Body of pancreas (tissue), 4 donors: ENCODE measurements at regions not wholly inside any gene's neighbourhood (a gene's known extent, or its start where the extent isn't known, plus 50 kb on each side); places are given as distances from the start of the nearest gene placed in this dataset.

ENCODE experiments used
- POLR2A ChIP-seq, 3 donors: fragments of 450-650 bp; IDR thresholded peaks; one replicate each; pipeline ENCODE4 v1.6.1; 2016; ENCODE audit warnings: antibody characterized with exemption in 3 of 3, mild to moderate bottlenecking in 2 of 3
- TF ChIP-seq, protein P1 (sequence below), 7 experiments: fragments of 450-650 bp in 4 of 7; fragments of 200-600 bp in 3 of 7; sonication (generic) in 3 of 7; IDR thresholded peaks; one replicate each; pipeline ENCODE4 v1.5.1; 2016 to 2019; ENCODE audit warnings: antibody characterized with exemption in 7 of 7

DNA sequence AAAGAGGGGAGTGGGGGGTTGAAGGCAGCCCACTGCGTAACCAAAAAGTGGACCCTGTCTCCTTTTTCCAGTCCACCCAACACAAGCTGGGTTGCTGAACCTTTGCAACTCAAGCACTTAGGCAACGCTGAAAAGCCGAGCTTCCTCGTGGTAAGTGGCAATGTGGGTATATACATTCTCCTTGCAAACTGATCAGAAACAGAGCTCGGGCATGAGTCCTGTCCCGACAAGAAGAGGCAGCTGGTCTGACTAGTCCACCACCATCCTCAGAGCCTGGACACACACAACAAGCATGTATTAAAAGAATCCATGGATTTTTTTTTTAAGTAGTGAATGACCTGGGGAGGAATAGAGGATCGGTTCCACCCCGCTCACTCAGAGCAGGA, 240.6 kb upstream of the ZNF507 start:
- TF ChIP-seq, protein P1, sequence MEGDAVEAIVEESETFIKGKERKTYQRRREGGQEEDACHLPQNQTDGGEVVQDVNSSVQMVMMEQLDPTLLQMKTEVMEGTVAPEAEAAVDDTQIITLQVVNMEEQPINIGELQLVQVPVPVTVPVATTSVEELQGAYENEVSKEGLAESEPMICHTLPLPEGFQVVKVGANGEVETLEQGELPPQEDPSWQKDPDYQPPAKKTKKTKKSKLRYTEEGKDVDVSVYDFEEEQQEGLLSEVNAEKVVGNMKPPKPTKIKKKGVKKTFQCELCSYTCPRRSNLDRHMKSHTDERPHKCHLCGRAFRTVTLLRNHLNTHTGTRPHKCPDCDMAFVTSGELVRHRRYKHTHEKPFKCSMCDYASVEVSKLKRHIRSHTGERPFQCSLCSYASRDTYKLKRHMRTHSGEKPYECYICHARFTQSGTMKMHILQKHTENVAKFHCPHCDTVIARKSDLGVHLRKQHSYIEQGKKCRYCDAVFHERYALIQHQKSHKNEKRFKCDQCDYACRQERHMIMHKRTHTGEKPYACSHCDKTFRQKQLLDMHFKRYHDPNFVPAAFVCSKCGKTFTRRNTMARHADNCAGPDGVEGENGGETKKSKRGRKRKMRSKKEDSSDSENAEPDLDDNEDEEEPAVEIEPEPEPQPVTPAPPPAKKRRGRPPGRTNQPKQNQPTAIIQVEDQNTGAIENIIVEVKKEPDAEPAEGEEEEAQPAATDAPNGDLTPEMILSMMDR (IDR thresholded peaks at IDR 0.05): no peak
- TF ChIP-seq POLR2A (IDR thresholded peaks at IDR 0.05): no peak
